Testis (tissue), 2 donors: ENCODE measurements at regions not wholly inside any gene's neighbourhood (a gene's known extent, or its start where the extent isn't known, plus 50 kb on each side); places are given as distances from the start of the nearest gene placed in this dataset.

ENCODE experiments used
- POLR2A ChIP-seq: fragments of 450-650 bp; IDR thresholded peaks from one replicate; pipeline ENCODE4 v1.6.1; 2017; ENCODE audit warnings: antibody characterized with exemption, mild to moderate bottlenecking, moderate library complexity
- TF ChIP-seq, protein P1 (sequence below), 3 experiments: fragments of 450-650 bp in 2 of 3; fragments of 200-600 bp in 1 of 3; sonication (generic) in 1 of 3; IDR thresholded peaks; one replicate each; pipeline ENCODE4 v1.5.1; 2016 to 2019; ENCODE audit warnings: antibody characterized with exemption in 3 of 3, mild to moderate bottlenecking in 2 of 3, moderate library complexity in 1 of 3

DNA sequence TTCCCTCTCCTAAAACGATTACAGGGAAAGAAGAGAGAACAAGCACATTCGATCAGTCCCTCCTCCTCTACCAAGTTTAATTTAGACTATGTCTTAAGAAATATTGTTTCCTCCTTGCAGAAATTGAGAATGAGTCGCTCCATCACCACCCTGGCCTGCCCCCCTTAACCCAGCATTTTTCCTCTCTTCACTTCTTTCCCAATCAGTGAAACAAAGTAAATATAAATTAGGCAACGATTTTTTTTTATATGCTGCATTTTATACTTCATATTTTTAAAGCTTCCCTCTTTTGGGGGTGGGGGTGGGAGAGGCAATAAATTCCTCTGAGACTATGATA is 300.0 kb downstream of the SPRY2 start:
- TF ChIP-seq POLR2A = no peak
- TF ChIP-seq, protein P1, sequence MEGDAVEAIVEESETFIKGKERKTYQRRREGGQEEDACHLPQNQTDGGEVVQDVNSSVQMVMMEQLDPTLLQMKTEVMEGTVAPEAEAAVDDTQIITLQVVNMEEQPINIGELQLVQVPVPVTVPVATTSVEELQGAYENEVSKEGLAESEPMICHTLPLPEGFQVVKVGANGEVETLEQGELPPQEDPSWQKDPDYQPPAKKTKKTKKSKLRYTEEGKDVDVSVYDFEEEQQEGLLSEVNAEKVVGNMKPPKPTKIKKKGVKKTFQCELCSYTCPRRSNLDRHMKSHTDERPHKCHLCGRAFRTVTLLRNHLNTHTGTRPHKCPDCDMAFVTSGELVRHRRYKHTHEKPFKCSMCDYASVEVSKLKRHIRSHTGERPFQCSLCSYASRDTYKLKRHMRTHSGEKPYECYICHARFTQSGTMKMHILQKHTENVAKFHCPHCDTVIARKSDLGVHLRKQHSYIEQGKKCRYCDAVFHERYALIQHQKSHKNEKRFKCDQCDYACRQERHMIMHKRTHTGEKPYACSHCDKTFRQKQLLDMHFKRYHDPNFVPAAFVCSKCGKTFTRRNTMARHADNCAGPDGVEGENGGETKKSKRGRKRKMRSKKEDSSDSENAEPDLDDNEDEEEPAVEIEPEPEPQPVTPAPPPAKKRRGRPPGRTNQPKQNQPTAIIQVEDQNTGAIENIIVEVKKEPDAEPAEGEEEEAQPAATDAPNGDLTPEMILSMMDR (IDR thresholded peaks at IDR 0.05) = no peak
